ENCODE measurements at regions not wholly inside any gene's neighbourhood (a gene's known extent, or its start where the extent isn't known, plus 50 kb on each side); places are given as distances from the start of the nearest gene placed in this dataset.

- H3K9ac ChIP-seq (ENCODE audit: low read depth in 2 of 2, low read length in 2 of 2): no peak overlapping the region
- no peaks in the 10 kb centered on the region for H3K4me1 ChIP-seq
- H3K27me3 ChIP-seq: no peaks in the 10 kb centered on the region
- no peak overlapping the region for H3K27ac ChIP-seq
- no peak overlapping the region for H3K4me3 ChIP-seq
- DNase-seq: no peak
- no peak for TF ChIP-seq CTCF (IDR thresholded peaks at IDR 0.05)
- H3K36me3 ChIP-seq: no peaks in the 10 kb centered on the region
- H3K9me3 ChIP-seq: no peaks in the 10 kb centered on the region
- intact Hi-C loops (cut with DNase I): no loop called here
Observed at GRCh38 chr10:108817584-108817983, 1105.7 kb downstream of the XPNPEP1 start.

GRCh38 chr10:108817135-108817534 is 1106.2 kb downstream of the XPNPEP1 start:
- intact Hi-C loops (cut with DNase I): no loop called here
- no peak for DNase-seq
- H3K27me3 ChIP-seq: no peaks in the 10 kb centered on the region
- TF ChIP-seq CTCF (IDR thresholded peaks at IDR 0.05): no peak
- no peak overlapping the region for H3K4me3 ChIP-seq
- no peak overlapping the region for H3K27ac ChIP-seq
- no peaks in the 10 kb centered on the region for H3K36me3 ChIP-seq
- H3K4me1 ChIP-seq: no peaks in the 10 kb centered on the region
- no peaks in the 10 kb centered on the region for H3K9me3 ChIP-seq
- no peak overlapping the region for H3K9ac ChIP-seq (ENCODE audit: low read depth in 2 of 2, low read length in 2 of 2)

- Histone ChIP-seq H3K27ac (no peak overlapping the region), H3K36me3 (no peaks in the 10 kb centered on the region), H3K4me1 (no peaks in the 10 kb centered on the region), H3K27me3 (no peaks in the 10 kb centered on the region), H3K9me3 (no peaks in the 10 kb centered on the region), H3K9ac (ENCODE audit: low read depth in 2 of 2, low read length in 2 of 2) (no peak overlapping the region), H3K4me3 (no peak overlapping the region)
- intact Hi-C loops (cut with DNase I): no loop called here
- no peak for DNase-seq
- no peak for TF ChIP-seq CTCF (IDR thresholded peaks at IDR 0.05)
Observed at GRCh38 chr10:108812906-108813305, 1110.4 kb downstream of the XPNPEP1 start.

GRCh38 chr10:108812296-108812695 is 1111.0 kb downstream of the XPNPEP1 start:
- TF ChIP-seq CTCF (IDR thresholded peaks at IDR 0.05): no peak
- no peak for DNase-seq
- Histone ChIP-seq H3K9ac (ENCODE audit: low read depth in 2 of 2, low read length in 2 of 2) (no peak overlapping the region), H3K27me3 (no peaks in the 10 kb centered on the region), H3K4me3 (no peak overlapping the region), H3K36me3 (no peaks in the 10 kb centered on the region), H3K27ac (no peak overlapping the region), H3K4me1 (no peaks in the 10 kb centered on the region), H3K9me3 (no peaks in the 10 kb centered on the region)
- intact Hi-C loops (cut with DNase I): no loop called here

GRCh38 chr10:108808228-108808627 is 1115.1 kb downstream of the XPNPEP1 start:
- Histone ChIP-seq H3K9ac (ENCODE audit: low read depth in 2 of 2, low read length in 2 of 2) (no peak overlapping the region), H3K4me3 (no peak overlapping the region), H3K27ac (no peak overlapping the region), H3K4me1 (no peaks in the 10 kb centered on the region), H3K27me3 (no peaks in the 10 kb centered on the region), H3K9me3 (no peaks in the 10 kb centered on the region), H3K36me3 (no peaks in the 10 kb centered on the region)
- TF ChIP-seq CTCF (IDR thresholded peaks at IDR 0.05): no peak
- DNase-seq: no peak
- intact Hi-C loops (cut with DNase I): no loop called here

Data from colonic mucosa (tissue), 4 donors.